Breast epithelium (tissue), 3 donors: ENCODE measurements at regions not wholly inside any gene's neighbourhood (a gene's known extent, or its start where the extent isn't known, plus 50 kb on each side); places are given as distances from the start of the nearest gene placed in this dataset.

Experiments
- CTCF ChIP-seq, 3 donors: fragments of 450-650 bp; IDR thresholded peaks; one replicate each; pipeline ENCODE4 v1.5.1; 2016 to 2017; ENCODE audit warnings: antibody characterized with exemption in 3 of 3, mild to moderate bottlenecking in 3 of 3, moderate library complexity in 3 of 3
- POLR2A ChIP-seq: fragments of 450-650 bp; IDR thresholded peaks from one replicate; pipeline ENCODE4 v1.6.1; 2016; ENCODE audit warnings: antibody characterized with exemption, mild to moderate bottlenecking, moderate library complexity
- POLR2AphosphoS5 ChIP-seq, 3 donors: sonication (generic); formaldehyde crosslinking; IDR thresholded peaks; one replicate each; pipeline ENCODE4 v1.6.1; 2017; ENCODE audit warnings: antibody characterized with exemption in 3 of 3

GRCh38 chr12:97321621-97322020 lies 141.0 kb upstream of the RMST start:
- TF ChIP-seq POLR2A (no peak), CTCF (IDR thresholded peaks at IDR 0.05) (no peak), POLR2AphosphoS5 (IDR thresholded peaks at IDR 0.05) (no peak)
